ENCODE measurements at regions not wholly inside any gene's neighbourhood (a gene's known extent, or its start where the extent isn't known, plus 50 kb on each side); places are given as distances from the start of the nearest gene placed in this dataset.

GRCh38 chr1:30196872-30197638 lies 526.3 kb downstream of the MATN1 start:
- no peak overlapping the region for H3K9ac ChIP-seq (ENCODE audit: low read length)
- H3K9me3 ChIP-seq (ENCODE audit: low read length): peaks cover 5% of the 10 kb centered on the region
- H3F3A ChIP-seq (ENCODE audit: insufficient read depth, low read length, poor library complexity, severe bottlenecking): no peaks in the 10 kb centered on the region
- H2AFZ ChIP-seq (ENCODE audit: low read depth, low read length): no peak overlapping the region
- no peaks in the 10 kb centered on the region for H3K9me2 ChIP-seq (ENCODE audit: insufficient read depth, low read length)
- H3K4me3 ChIP-seq (ENCODE audit: low read length): no peak overlapping the region
- no peak overlapping the region for H3K4me2 ChIP-seq (ENCODE audit: low read length)
- TF ChIP-seq POLR2AphosphoS5 (IDR thresholded peaks at IDR 0.05) (no peak), MXI1 (conservative IDR thresholded peaks at IDR 0.05; ENCODE audit: poor library complexity, severe bottlenecking) (no peak), CTCF (IDR thresholded peaks at IDR 0.05; ENCODE audit: poor library complexity, severe bottlenecking) (no peak), EZH2 (IDR thresholded peaks at IDR 0.05; ENCODE audit: borderline replicate concordance, insufficient read depth, low read length, poor library complexity, severe bottlenecking) (no peak), REST (IDR thresholded peaks at IDR 0.05; ENCODE audit: borderline replicate concordance) (no peak), RAD21 (conservative IDR thresholded peaks at IDR 0.05) (no peak), EP300 (conservative IDR thresholded peaks at IDR 0.05; ENCODE audit: poor library complexity, severe bottlenecking) (no peak), SMC3 (conservative IDR thresholded peaks at IDR 0.05; ENCODE audit: poor library complexity) (no peak), TAF1 (IDR thresholded peaks at IDR 0.05; ENCODE audit: low read depth) (no peak)
- H3K27ac ChIP-seq (ENCODE audit: low read length): no peak overlapping the region
- no peaks in the 10 kb centered on the region for H4K20me1 ChIP-seq (ENCODE audit: insufficient read depth)
- H3K27me3 ChIP-seq (ENCODE audit: insufficient read depth, low read depth, low read length): no peaks in the 10 kb centered on the region
- no peaks in the 10 kb centered on the region for H3K36me3 ChIP-seq (ENCODE audit: insufficient read depth, low read length)
- no peaks in the 10 kb centered on the region for H3K79me2 ChIP-seq (replicated peaks; ENCODE audit: insufficient read depth, low read length)

DNA sequence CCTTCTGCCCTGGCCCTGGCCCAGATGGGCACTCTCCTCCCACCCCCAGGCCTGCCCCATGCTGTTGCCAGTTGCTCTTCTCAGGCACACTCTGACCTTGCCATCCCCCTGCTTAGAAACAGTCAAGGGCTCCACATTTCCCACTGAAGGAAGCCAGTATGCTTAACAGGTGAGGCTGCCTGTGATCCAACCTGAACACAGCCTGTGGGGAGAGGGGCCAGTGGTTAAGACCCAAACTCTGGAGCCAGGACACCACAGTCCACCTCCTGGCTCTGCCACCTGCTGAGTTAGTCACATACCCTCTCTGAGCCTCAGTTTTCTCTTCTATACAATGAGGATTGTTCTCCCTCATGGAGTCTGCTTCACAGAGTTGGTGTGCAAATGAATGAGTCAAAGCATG lies 526.9 kb downstream of the MATN1 start:
- Histone ChIP-seq H3K9me3 (ENCODE audit: low read length) (peaks cover 5% of the 10 kb centered on the region), H3K27ac (ENCODE audit: low read length) (no peak overlapping the region), H3K9me2 (ENCODE audit: insufficient read depth, low read length) (no peaks in the 10 kb centered on the region), H3K9ac (ENCODE audit: low read length) (no peak overlapping the region), H3F3A (ENCODE audit: insufficient read depth, low read length, poor library complexity, severe bottlenecking) (no peaks in the 10 kb centered on the region), H3K4me3 (ENCODE audit: low read length) (no peak overlapping the region), H2AFZ (ENCODE audit: low read depth, low read length) (no peak overlapping the region), H3K4me2 (ENCODE audit: low read length) (no peak overlapping the region), H4K20me1 (ENCODE audit: insufficient read depth) (no peaks in the 10 kb centered on the region), H3K36me3 (ENCODE audit: insufficient read depth, low read length) (no peaks in the 10 kb centered on the region), H3K27me3 (ENCODE audit: insufficient read depth, low read depth, low read length) (no peaks in the 10 kb centered on the region), H3K79me2 (replicated peaks; ENCODE audit: insufficient read depth, low read length) (no peaks in the 10 kb centered on the region)
- TF ChIP-seq SMC3 (conservative IDR thresholded peaks at IDR 0.05; ENCODE audit: poor library complexity) (no peak), EZH2 (IDR thresholded peaks at IDR 0.05; ENCODE audit: borderline replicate concordance, insufficient read depth, low read length, poor library complexity, severe bottlenecking) (no peak), CTCF (IDR thresholded peaks at IDR 0.05; ENCODE audit: poor library complexity, severe bottlenecking) (no peak), REST (IDR thresholded peaks at IDR 0.05; ENCODE audit: borderline replicate concordance) (no peak), TAF1 (IDR thresholded peaks at IDR 0.05; ENCODE audit: low read depth) (no peak), POLR2AphosphoS5 (IDR thresholded peaks at IDR 0.05) (no peak), MXI1 (conservative IDR thresholded peaks at IDR 0.05; ENCODE audit: poor library complexity, severe bottlenecking) (no peak), EP300 (conservative IDR thresholded peaks at IDR 0.05; ENCODE audit: poor library complexity, severe bottlenecking) (no peak), RAD21 (conservative IDR thresholded peaks at IDR 0.05) (no peak)

Measured in neural cell (in vitro differentiated cells).